SK-MEL-5 (cell line): ENCODE measurements at regions not wholly inside any gene's neighbourhood (a gene's known extent, or its start where the extent isn't known, plus 50 kb on each side); places are given as distances from the start of the nearest gene placed in this dataset.
"Not testable (repeated sequence)": the region's sequence is repeated elsewhere in the genome, so short reads cannot be mapped to it uniquely, and the experiment has no call there.

Experiments used
- DNase-seq: peaks from one replicate; pipeline ENCODE4 v3.0.0-alpha.2; 2016; ENCODE audit warnings: low read depth, low spot score
- in situ Hi-C: cut with HindIII; loops from 2 replicates; pipeline ENCODE4 v1.10.0; 2016; ENCODE audit warnings: low sequenced_read_pairs, high pct_unique_total_duplicates, low pct_unique_long_range_greater_than_20kb

DNA sequence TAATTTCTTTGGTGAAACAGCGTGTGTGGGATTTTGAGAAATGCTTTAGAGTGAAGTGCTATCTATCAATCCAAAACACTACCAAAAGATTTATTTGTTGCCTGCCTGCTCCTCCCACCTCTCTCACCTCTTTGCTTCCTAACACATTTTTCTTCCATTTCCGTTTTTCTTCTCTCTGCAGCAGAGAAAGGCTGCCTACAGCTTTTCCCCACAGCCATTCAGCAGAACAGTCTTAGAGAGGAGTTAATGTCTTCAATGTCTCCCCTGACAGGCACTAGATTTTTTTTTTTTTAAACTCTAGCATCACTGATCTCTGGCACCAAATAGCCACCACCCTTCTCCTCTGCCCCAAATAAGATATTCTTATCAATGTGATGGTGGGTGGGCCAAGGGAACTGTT is 327.8 kb upstream of the MAN1A1 start:
- in situ Hi-C loops = no loop called here
- no peak for DNase-seq

DNA sequence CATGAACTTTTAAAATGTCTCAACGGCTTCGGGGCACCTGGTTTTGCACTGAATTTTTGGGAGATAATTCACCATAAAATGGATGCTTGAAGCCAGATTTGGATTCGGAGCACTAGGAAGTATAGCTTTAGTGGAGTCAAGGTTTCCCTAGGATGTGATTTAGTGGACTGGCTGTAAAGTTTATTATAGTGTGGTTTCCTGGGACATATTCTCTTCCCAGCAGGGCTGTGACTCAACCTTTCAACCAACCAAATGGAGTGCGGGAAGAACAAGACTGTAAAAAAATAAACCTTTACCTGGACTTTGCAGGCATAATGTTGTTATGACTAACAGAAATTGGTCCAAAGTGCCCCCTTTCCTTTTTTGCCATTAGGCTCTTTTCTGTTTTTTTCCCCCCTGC is 327.4 kb upstream of the MAN1A1 start:
- in situ Hi-C loops = no loop called here
- DNase-seq = no peak

DNA sequence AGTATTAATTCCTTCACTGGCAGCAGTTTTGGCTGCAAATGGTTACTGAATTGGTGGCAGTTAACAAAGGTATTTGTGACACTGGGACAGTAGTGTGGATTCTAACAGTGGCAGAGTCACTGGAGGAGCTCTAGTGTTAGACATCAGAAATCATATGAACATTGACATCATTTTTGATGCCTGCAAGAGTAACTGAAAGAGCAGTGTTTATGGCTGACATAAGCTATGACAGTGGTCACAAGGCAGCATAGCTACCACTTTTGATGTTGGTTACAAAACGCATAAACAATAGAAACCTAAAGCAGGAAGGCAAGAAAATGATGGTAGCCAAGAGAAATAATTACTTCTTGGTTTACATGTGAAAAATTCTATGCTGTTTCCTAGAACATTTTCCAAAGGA is 326.7 kb upstream of the MAN1A1 start:
- in situ Hi-C loops = no loop called here
- DNase-seq = no peak

DNA sequence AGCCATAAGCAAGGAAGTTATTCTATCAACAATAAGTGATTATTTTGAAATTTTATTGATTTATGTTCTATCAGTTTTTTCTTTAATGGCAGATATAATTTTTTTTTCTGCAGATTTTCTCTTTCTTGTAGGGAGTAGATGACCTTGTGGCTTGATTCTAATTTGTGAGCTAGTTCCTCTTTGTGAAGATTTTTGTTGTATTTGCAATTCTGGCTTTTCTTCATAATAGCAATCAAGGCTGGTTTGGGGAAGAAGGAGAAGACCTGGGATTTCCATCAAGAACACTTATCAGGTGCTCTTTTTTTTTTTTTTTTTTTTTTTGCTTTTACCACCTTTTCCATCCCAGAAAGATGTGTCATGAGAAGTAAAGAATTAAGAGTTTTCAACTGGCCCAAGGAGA is 324.2 kb upstream of the MAN1A1 start:
- DNase-seq = no peak
- in situ Hi-C loops = no loop called here

DNA sequence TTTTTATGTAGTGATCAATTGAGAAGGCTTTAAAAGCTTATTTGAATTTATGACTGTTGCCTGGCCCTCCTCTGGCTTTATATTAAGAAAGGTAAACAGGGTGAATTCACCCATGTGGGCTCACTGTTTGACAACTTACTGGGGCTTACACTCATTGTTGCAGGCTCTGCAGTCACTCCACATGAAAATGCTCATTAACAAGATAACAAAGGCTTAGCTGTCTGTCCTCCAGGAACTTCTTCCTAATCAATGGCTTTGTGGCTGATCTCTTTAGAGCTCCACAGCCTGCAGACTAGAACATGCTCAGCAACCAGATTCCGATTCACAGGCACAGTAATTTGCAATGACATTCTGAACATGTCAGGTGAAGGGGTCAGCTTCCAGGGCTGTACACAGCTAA is 323.2 kb upstream of the MAN1A1 start:
- in situ Hi-C loops = no loop called here
- no peak for DNase-seq

DNA sequence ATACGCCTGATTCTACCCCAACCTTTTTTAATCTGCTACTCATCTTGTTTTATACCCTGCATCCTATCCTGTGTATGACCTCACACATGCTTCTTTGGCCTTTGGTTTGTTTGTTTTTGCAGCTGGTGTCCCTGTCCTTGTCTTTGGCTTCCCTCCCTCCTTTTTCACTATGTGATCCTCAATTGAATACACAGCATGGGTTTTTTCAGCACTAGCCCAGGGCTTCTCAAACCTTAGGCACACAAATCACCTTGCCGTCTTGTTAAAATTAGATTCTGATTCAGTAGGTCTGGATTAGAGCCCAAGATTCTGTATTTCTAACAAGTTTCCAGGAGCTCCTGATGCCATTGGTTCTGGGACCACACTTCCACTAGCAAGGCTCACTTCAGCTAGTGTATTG is 321.5 kb upstream of the MAN1A1 start:
- DNase-seq = no peak
- in situ Hi-C loops = no loop called here

DNA sequence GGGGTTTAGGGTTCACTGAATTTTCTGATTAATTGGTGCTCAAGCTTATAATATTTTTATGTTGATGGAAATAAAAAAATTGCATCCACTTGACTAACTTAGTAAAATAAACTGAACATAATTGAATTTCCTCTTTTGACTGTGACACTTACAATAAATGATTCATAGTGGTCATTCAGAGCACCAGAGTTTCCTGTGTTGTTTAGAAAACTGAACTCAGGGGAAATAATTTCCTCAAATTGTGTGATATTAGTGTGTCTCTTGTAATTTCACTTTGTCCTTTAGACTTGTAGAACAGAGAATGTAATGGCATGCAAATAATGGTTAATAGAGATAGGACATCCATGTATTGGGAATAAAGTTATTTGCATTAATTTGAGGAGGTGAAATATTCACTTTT is 319.7 kb upstream of the MAN1A1 start:
- in situ Hi-C loops = no loop called here
- no peak for DNase-seq

DNA sequence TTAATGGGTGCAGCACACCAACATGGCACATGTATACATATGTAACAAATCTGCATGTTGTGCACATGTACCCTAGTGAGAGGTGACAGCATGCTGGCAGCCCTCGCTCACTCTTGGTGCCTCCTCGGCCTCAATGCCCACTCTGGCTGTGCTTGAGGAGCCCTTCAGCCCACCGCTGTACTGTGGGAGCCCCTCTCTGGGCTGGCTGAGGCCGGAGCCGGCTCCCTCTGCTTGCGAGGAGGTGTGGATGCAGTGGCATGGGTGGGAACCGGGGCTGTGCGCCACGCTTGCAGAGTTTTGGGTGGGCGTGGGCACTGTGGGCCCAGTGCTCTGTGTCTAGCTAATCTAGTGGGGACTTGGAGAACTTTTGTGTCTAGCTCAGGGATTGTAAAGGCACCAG is 315.9 kb upstream of the MAN1A1 start:
- in situ Hi-C loops = not testable (repeated sequence)

DNA sequence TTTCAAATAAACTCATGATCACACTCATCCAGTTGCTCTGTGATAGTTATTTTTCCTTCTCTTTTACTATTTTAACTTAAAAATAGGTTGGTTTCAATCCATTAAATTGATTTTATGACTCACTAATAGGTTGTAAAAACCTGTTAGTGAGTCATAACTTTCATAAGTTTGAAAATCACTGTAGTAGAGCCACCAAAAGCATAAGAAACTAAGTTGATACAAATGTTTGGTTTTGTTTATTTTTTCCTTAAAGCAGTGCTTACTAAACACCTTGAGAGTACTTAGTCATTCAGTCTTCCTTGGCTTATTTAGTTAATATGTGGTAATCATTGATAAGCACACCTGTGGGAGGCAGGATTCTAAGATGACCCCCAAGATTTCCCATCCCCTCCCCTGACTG is 312.1 kb upstream of the MAN1A1 start:
- in situ Hi-C loops = no loop called here

More for the DNA sequence above, 315.9 kb upstream of the MAN1A1 start:
- not testable (repeated sequence) for DNase-seq

DNA sequence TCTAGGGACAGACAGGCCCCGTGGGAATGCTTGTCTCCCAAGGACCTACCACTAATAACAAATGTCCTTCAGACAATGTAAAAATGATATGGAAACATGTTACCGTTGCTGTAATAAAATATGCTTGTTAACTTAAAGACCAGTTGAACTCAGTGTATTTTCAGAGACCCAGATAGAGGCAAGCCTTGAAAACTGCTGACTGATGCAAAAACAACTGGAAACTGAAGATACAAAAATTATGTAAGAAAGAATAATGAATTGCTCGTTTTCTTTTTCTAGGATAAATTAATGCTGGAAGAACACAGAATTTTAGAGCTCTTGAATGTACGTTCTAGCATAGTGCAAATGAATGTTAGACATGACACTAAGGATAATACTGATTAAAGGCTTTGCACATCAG is 311.5 kb upstream of the MAN1A1 start:
- in situ Hi-C loops = no loop called here
- DNase-seq = no peak

More for the DNA sequence above, 312.1 kb upstream of the MAN1A1 start:
- DNase-seq = no peak

DNA sequence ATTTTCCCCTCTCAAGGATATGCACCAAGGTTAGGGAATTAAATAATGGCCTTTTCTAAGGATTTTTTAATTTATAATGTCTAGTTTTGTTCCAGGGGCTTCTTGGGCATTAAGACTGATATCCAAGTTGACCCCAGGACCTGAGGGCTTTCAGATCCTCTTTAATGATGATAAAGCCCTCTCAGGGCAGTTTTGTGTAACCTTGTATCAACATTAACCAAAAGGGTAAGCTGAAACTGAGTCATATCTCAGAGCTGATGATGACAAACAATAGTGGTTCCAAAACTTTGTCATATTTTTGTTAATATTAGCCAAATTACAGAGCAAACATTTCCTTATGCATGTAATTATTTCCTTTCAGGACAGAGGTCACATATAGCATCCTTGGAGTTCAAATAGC is 309.4 kb upstream of the MAN1A1 start:
- in situ Hi-C loops = no loop called here
- DNase-seq = no peak

DNA sequence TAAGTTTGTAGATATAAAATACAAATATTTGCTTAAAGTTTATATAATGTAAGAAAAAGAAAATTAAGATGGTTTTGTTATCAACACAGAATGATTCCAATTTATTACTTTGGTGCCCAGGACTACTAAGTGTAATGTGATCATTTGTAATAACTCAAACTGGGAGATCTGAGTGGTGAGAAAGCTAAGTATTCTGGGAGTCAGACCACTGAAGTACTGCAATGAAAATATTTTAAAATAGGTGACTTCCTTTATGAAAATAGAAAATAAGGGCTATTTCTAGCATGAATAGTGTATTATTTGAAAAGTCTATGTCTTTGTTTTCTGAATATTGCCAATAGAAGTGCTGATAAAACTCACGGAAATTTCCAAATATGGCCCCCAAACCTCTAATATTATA is 305.6 kb upstream of the MAN1A1 start:
- DNase-seq = no peak
- in situ Hi-C loops = no loop called here

DNA sequence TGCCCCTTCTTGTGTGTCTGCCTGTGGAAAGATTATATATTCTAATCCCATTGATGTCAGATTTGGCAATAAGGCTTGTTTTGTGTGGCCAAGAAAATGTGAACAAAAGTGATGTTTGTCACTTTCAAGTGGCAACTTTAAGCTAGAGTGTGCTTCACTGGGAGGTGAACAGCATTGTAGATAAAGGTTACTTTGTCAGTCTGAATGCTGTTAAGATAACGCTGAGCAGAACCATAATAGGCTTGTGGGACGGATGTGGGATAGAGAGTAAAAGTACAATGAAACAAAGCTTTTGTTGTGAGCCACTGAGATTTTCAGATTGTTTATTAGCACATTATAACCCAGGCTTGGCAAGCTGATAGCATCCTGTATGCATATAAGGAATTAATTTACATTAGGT is 303.8 kb upstream of the MAN1A1 start:
- peak; percentile 50 for DNase-seq
- in situ Hi-C loops = no loop called here

DNA sequence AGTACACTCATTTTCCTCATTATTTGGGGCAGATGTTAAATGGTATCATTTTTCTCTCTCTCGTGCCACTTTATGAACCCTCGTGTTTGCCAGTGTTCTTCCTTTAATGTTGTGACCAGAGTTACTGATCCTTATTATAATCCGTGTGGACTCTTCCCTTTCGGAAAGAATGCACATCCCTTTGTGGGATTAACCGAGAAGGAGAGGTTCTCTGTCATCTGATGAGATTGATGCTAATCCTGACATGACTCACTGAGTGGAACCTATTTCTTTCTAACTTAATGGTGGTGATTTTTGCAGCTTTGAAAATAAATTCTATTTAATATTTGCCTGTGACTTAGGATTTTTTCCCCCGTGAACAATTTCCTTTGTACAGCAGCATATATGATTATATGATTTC is 300.0 kb upstream of the MAN1A1 start:
- in situ Hi-C loops = no loop called here
- DNase-seq = no peak

DNA sequence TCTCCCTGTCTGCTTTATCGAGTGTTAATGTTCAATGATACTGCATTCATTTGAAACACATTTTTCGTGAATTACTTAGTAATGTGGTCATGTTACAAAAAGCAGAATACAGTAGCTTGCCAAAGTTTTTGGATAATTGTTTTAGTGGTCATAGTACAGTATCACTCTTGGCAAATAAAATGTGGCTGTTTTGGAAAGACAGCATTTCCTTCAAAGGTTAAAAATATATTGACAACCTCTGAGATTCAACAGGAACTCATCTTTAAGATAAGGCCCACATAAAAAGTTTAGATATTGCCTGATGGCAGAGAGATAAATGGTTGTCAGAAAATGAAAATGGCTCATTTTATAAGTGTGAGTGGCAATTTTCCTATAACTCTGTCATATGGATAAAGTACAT is 297.7 kb upstream of the MAN1A1 start:
- no peak for DNase-seq
- in situ Hi-C loops = no loop called here

DNA sequence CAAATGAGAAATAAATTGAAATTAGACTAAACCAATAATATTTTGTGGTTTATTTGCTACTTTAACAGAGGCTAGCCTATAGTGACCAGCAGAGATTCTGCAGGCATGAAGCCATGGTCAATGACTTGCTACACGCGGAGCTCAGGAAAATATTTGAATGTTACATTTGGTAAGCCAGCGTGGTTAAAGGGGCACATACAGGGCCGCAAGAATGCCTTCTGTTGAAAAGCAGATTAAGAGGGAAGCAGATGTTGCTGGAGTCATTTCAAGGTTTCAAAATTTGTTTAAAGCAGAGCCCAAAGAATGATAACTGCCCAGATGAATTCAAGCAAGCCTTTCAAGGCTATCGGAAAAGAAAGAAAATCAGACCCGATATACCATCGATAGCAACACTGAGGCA is 294.3 kb upstream of the MAN1A1 start:
- DNase-seq = no peak
- in situ Hi-C loops = no loop called here

DNA sequence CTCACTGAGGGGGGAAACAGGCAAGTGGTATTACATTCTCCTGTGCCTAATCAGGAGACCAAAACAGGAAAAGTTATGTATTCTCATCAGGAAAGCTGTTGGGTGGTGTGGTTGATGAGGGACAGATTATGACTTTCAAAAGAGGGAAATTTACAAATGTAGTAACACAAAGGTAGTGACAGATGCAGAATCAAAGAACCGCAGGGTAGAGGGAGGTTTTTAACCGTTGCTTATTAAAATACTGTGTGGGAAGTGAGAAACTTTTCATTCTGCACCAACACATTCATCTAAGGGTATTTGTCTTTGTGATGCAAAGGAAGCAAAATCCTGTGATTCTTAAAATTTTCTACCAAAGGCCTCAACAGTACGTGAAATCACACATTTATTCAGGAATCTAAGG is 288.2 kb upstream of the MAN1A1 start:
- DNase-seq = no peak
- in situ Hi-C loops = no loop called here

DNA sequence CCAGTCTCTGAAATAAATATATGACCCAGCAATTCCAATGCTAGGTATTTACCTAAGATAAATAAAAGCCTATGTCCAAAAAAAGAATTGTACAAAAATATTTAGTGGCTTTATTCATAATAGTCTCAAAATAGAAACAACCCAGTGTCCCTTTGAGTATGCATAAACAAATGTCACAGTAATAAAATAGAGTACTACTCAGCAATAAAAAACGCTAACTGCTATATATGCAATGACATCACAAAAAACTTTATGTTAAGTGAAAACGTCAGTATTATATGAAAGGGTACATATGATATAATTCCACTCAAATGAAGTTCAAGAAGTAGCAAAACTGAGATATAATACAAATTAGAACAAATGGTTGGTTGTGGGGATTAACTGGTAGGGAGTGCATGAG is 286.5 kb upstream of the MAN1A1 start:
- no peak for DNase-seq

DNA sequence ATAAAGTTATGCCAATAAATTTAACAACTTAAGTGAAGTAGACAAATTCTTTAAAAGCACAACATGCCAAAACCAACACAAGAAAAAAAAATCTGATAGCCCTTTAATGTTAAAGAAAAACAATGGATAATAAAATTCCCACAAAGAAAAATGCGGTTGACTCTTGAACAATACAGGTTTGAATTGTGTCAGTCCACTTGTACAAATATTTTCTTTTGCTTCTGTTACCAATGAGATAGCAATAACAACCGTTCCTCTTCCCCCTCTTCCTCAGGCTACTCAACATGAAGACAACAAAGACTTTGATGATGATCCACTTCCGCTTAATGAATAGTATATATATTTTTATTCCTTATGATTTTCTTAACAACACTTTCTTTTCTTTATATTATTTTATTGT is 283.9 kb upstream of the MAN1A1 start:
- DNase-seq = no peak
- in situ Hi-C loops = no loop called here

More for the DNA sequence above, 286.5 kb upstream of the MAN1A1 start:
- in situ Hi-C loops = no loop called here

DNA sequence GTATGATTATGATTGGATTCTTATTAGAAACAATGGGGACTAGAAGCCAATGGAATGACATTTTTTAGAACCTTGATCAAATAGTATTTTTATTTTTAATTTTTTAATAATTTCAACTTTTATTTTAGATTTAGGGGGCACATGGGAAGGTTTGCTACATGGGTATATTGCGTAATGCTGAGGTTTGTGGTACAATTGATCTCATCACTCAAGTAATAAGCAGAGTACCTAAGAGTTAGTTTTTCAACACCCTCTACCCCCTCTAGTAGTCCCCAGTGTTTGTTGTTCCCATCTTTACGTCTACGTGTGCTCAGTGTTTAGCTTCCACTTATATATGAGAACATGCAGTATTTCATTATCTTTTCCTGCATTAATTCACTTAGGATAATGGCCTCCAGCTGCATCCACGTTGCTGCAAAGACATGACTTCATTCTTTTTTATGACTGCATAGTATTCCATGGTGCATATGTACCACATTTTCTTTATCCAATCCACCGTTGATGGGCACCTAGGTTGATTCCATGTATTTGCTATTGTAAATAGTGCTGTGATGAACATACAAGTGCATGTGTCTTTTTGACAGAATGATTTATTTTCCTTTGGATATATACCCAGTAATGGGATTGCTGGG is 281.1 kb upstream of the MAN1A1 start:
- in situ Hi-C loops = no loop called here
- no peak for DNase-seq
